ENCODE measurements at regions not wholly inside any gene's neighbourhood (a gene's known extent, or its start where the extent isn't known, plus 50 kb on each side); places are given as distances from the start of the nearest gene placed in this dataset.

DNA sequence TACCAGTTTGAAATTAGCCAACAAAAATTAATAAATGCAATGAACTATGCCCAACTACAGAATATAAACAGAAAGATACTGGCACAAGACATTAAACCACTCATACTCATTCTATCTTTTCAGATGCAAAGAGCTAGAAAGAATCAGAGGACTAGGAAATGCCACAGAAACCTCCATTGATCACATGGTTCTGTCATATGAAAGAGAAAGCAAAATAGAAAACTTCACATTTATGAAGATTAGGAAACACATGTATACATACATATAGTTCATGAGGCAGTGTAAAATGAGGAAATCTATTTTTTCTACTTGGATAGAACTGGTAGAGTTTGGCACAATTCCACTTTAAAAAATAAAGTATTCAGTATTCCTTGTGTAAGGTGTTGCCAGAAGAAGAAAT, 275.1 kb upstream of the PTGER4 start:
- TF ChIP-seq, protein P1, sequence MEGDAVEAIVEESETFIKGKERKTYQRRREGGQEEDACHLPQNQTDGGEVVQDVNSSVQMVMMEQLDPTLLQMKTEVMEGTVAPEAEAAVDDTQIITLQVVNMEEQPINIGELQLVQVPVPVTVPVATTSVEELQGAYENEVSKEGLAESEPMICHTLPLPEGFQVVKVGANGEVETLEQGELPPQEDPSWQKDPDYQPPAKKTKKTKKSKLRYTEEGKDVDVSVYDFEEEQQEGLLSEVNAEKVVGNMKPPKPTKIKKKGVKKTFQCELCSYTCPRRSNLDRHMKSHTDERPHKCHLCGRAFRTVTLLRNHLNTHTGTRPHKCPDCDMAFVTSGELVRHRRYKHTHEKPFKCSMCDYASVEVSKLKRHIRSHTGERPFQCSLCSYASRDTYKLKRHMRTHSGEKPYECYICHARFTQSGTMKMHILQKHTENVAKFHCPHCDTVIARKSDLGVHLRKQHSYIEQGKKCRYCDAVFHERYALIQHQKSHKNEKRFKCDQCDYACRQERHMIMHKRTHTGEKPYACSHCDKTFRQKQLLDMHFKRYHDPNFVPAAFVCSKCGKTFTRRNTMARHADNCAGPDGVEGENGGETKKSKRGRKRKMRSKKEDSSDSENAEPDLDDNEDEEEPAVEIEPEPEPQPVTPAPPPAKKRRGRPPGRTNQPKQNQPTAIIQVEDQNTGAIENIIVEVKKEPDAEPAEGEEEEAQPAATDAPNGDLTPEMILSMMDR (conservative IDR thresholded peaks at IDR 0.05 in 1 of 2, IDR thresholded peaks at IDR 0.05 in 1 of 2; ENCODE audit: low read depth in 1 of 2, low read length in 2 of 2) = no peak
- no peak for TF ChIP-seq EZH2 (IDR thresholded peaks at IDR 0.05; ENCODE audit: low read length, missing control alignments)

All from fibroblast of lung (primary cell).